ENCODE measurements at regions not wholly inside any gene's neighbourhood (a gene's known extent, or its start where the extent isn't known, plus 50 kb on each side); places are given as distances from the start of the nearest gene placed in this dataset.

DNA sequence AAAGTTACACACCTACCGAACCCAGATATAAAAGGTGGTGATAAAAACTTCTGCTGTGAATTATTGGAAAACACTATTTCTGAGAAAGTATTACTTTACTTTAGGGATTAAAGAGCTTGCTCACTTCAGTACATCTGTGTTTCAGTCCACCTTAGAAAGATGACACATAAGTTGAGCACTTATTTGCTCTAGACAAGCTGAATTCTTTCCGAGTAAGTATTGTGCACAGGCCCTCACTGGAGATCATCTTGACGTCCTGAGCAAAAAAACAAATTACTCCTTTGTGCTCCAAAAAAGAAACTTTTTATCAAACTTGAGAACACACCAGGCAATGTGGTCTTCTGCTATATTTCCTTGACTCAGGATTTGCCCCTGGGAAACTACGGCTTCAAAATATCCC is 231.0 kb upstream of the GRAMD2B start:
- no peaks in the 10 kb centered on the region for H3K9me3 ChIP-seq (ENCODE audit: control insufficient read depth in 3 of 3, low read length in 3 of 3)
- no peaks in the 10 kb centered on the region for H3K4me1 ChIP-seq (ENCODE audit: control insufficient read depth in 3 of 3, insufficient read depth in 3 of 3, low read length in 3 of 3)
- H3K4me3 ChIP-seq (ENCODE audit: low read length in 3 of 3), result no peak overlapping the region
- H3K36me3 ChIP-seq (ENCODE audit: control insufficient read depth in 3 of 3, insufficient read depth in 3 of 3, low read length in 3 of 3), result no peaks in the 10 kb centered on the region
- H3K27ac ChIP-seq (ENCODE audit: low read depth, low read length), result no peak overlapping the region
- H3K27me3 ChIP-seq (ENCODE audit: control insufficient read depth in 3 of 3, insufficient read depth in 3 of 3, low read length in 3 of 3), result no peaks in the 10 kb centered on the region
- H3K9ac ChIP-seq (ENCODE audit: low read depth in 1 of 3, low read length in 3 of 3), result no peak overlapping the region

- Histone ChIP-seq H3K4me1 (ENCODE audit: control insufficient read depth in 3 of 3, insufficient read depth in 3 of 3, low read length in 3 of 3) (no peaks in the 10 kb centered on the region), H3K27ac (ENCODE audit: low read depth, low read length) (no peak overlapping the region), H3K36me3 (ENCODE audit: control insufficient read depth in 3 of 3, insufficient read depth in 3 of 3, low read length in 3 of 3) (no peaks in the 10 kb centered on the region), H3K9ac (ENCODE audit: low read depth in 1 of 3, low read length in 3 of 3) (no peak overlapping the region), H3K9me3 (ENCODE audit: control insufficient read depth in 3 of 3, low read length in 3 of 3) (no peaks in the 10 kb centered on the region), H3K4me3 (ENCODE audit: low read length in 3 of 3) (no peak overlapping the region), H3K27me3 (ENCODE audit: control insufficient read depth in 3 of 3, insufficient read depth in 3 of 3, low read length in 3 of 3) (no peaks in the 10 kb centered on the region)
Measured at GRCh38 chr5:126195410-126196100, 227.7 kb upstream of the GRAMD2B start.

- Histone ChIP-seq H3K4me1 (ENCODE audit: control insufficient read depth in 3 of 3, insufficient read depth in 3 of 3, low read length in 3 of 3) (no peaks in the 10 kb centered on the region), H3K9me3 (ENCODE audit: control insufficient read depth in 3 of 3, low read length in 3 of 3) (no peaks in the 10 kb centered on the region), H3K27ac (ENCODE audit: low read depth, low read length) (no peak overlapping the region), H3K36me3 (ENCODE audit: control insufficient read depth in 3 of 3, insufficient read depth in 3 of 3, low read length in 3 of 3) (no peaks in the 10 kb centered on the region), H3K27me3 (ENCODE audit: control insufficient read depth in 3 of 3, insufficient read depth in 3 of 3, low read length in 3 of 3) (no peaks in the 10 kb centered on the region), H3K9ac (ENCODE audit: low read depth in 1 of 3, low read length in 3 of 3) (no peak overlapping the region), H3K4me3 (ENCODE audit: low read length in 3 of 3) (no peak overlapping the region)
Measured at GRCh38 chr5:126198531-126198930, 224.7 kb upstream of the GRAMD2B start.

DNA sequence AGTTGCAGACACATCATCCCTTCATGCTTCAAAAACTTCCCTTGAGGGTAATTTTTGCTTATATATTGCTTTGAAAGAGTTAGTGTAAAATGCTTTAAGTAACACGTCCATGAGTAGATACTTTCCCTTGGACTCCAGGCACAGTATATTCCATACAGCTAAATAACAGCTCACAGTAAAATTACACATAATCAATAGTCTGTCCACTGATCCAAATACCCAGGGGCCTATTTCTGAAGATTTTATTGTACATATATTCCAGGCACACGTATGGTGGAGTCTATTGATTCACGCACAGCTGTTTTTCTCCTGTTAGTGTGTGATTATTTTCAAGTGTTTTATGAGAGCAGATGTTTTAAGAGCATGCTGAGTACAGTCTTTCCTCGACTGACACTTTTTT is 223.7 kb upstream of the GRAMD2B start:
- Histone ChIP-seq H3K4me3 (ENCODE audit: low read length in 3 of 3) (no peak overlapping the region), H3K9me3 (ENCODE audit: control insufficient read depth in 3 of 3, low read length in 3 of 3) (no peaks in the 10 kb centered on the region), H3K9ac (ENCODE audit: low read depth in 1 of 3, low read length in 3 of 3) (no peak overlapping the region), H3K27me3 (ENCODE audit: control insufficient read depth in 3 of 3, insufficient read depth in 3 of 3, low read length in 3 of 3) (no peaks in the 10 kb centered on the region), H3K27ac (ENCODE audit: low read depth, low read length) (no peak overlapping the region), H3K4me1 (ENCODE audit: control insufficient read depth in 3 of 3, insufficient read depth in 3 of 3, low read length in 3 of 3) (no peaks in the 10 kb centered on the region), H3K36me3 (ENCODE audit: control insufficient read depth in 3 of 3, insufficient read depth in 3 of 3, low read length in 3 of 3) (no peaks in the 10 kb centered on the region)

DNA sequence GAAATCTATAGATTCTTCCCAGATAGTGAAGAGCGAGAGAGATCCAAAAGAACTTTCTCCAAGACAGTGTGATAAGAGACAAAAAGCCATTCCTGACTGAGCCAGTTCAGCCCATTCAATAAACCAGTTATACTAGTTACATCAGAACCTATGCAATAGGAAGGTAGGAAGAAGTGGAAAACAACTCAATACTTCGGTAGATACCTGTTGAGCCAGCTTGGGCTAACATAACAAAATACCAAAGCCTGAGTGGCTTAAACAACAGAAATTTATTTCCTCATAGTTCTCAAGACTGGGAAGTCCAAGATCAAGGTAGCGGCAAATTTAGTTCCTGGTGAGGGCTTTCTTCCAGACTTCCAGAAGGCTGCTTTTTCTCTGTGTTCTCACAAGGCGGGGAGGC is 214.5 kb upstream of the GRAMD2B start:
- Histone ChIP-seq H3K36me3 (ENCODE audit: control insufficient read depth in 3 of 3, insufficient read depth in 3 of 3, low read length in 3 of 3) (no peaks in the 10 kb centered on the region), H3K27ac (ENCODE audit: low read depth, low read length) (no peak overlapping the region), H3K27me3 (ENCODE audit: control insufficient read depth in 3 of 3, insufficient read depth in 3 of 3, low read length in 3 of 3) (no peaks in the 10 kb centered on the region), H3K4me1 (ENCODE audit: control insufficient read depth in 3 of 3, insufficient read depth in 3 of 3, low read length in 3 of 3) (no peaks in the 10 kb centered on the region), H3K9me3 (ENCODE audit: control insufficient read depth in 3 of 3, low read length in 3 of 3) (no peaks in the 10 kb centered on the region), H3K4me3 (ENCODE audit: low read length in 3 of 3) (no peak overlapping the region), H3K9ac (ENCODE audit: low read depth in 1 of 3, low read length in 3 of 3) (no peak overlapping the region)

DNA sequence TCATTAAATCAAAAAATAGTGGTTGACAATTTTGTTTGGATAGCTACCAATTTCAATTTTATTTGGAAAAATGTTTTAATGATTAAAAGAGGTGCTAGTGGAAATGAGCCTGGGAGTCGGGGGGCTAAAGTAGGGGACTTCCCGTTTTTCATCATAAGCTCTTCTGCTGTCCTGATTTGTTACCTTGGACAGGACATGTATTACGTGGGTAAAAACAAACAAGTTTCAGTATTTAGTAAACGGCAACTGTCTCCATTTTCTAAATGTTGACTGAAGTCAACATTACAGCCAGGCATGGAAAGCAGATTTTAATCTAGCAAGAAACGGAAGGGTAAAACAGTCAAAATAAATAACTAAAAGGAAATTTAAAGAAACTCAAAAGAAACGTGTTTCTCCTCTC is 212.3 kb upstream of the GRAMD2B start:
- no peak overlapping the region for H3K27ac ChIP-seq (ENCODE audit: low read depth, low read length)
- H3K9ac ChIP-seq (ENCODE audit: low read depth in 1 of 3, low read length in 3 of 3), result no peak overlapping the region
- H3K4me3 ChIP-seq (ENCODE audit: low read length in 3 of 3), result no peak overlapping the region
- H3K36me3 ChIP-seq (ENCODE audit: control insufficient read depth in 3 of 3, insufficient read depth in 3 of 3, low read length in 3 of 3), result no peaks in the 10 kb centered on the region
- no peaks in the 10 kb centered on the region for H3K4me1 ChIP-seq (ENCODE audit: control insufficient read depth in 3 of 3, insufficient read depth in 3 of 3, low read length in 3 of 3)
- no peaks in the 10 kb centered on the region for H3K9me3 ChIP-seq (ENCODE audit: control insufficient read depth in 3 of 3, low read length in 3 of 3)
- no peaks in the 10 kb centered on the region for H3K27me3 ChIP-seq (ENCODE audit: control insufficient read depth in 3 of 3, insufficient read depth in 3 of 3, low read length in 3 of 3)

DNA sequence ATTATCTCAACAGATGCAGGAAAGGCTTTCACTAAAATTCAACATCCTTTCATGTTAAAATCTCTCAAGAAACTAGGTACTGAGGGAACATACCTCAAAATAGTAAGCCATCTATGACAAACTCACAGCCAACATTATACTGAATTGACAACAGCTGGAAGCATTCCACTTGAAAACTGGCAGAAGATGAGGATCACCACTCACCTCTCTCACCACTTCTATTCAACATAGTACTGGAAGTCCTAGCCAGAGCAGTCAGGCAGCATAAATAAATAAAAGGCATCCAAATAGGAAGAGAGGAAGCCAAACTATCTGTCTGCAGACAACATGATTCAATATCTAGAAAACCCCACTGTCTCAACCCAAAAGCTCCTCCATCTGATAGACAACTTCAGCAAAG is 203.6 kb upstream of the GRAMD2B start:
- Histone ChIP-seq H3K9me3 (ENCODE audit: control insufficient read depth in 3 of 3, low read length in 3 of 3) (no peaks in the 10 kb centered on the region), H3K4me1 (ENCODE audit: control insufficient read depth in 3 of 3, insufficient read depth in 3 of 3, low read length in 3 of 3) (no peaks in the 10 kb centered on the region)

GRCh38 chr5:126220725-126221124 is 202.5 kb upstream of the GRAMD2B start:
- Histone ChIP-seq H3K4me3 (ENCODE audit: low read length in 3 of 3) (no peak overlapping the region), H3K36me3 (ENCODE audit: control insufficient read depth in 3 of 3, insufficient read depth in 3 of 3, low read length in 3 of 3) (no peaks in the 10 kb centered on the region), H3K27ac (ENCODE audit: low read depth, low read length) (no peak overlapping the region), H3K27me3 (ENCODE audit: control insufficient read depth in 3 of 3, insufficient read depth in 3 of 3, low read length in 3 of 3) (no peaks in the 10 kb centered on the region), H3K4me1 (ENCODE audit: control insufficient read depth in 3 of 3, insufficient read depth in 3 of 3, low read length in 3 of 3) (no peaks in the 10 kb centered on the region), H3K9ac (ENCODE audit: low read depth in 1 of 3, low read length in 3 of 3) (no peak overlapping the region), H3K9me3 (ENCODE audit: control insufficient read depth in 3 of 3, low read length in 3 of 3) (no peaks in the 10 kb centered on the region)

More for the DNA sequence above, 203.6 kb upstream of the GRAMD2B start:
- H3K9ac ChIP-seq (ENCODE audit: low read depth in 1 of 3, low read length in 3 of 3), result no peak overlapping the region
- H3K36me3 ChIP-seq (ENCODE audit: control insufficient read depth in 3 of 3, insufficient read depth in 3 of 3, low read length in 3 of 3), result no peaks in the 10 kb centered on the region
- H3K27ac ChIP-seq (ENCODE audit: low read depth, low read length), result no peak overlapping the region
- H3K4me3 ChIP-seq (ENCODE audit: low read length in 3 of 3), result no peak overlapping the region
- H3K27me3 ChIP-seq (ENCODE audit: control insufficient read depth in 3 of 3, insufficient read depth in 3 of 3, low read length in 3 of 3), result no peaks in the 10 kb centered on the region

GRCh38 chr5:126228934-126229333 is 194.3 kb upstream of the GRAMD2B start:
- no peak overlapping the region for H3K9ac ChIP-seq (ENCODE audit: low read depth in 1 of 3, low read length in 3 of 3)
- H3K9me3 ChIP-seq (ENCODE audit: control insufficient read depth in 3 of 3, low read length in 3 of 3), result peaks cover 0 to 3% (median 0%) of the 10 kb centered on the region in 3 donors
- H3K4me1 ChIP-seq (ENCODE audit: control insufficient read depth in 3 of 3, insufficient read depth in 3 of 3, low read length in 3 of 3), result no peaks in the 10 kb centered on the region
- no peak overlapping the region for H3K27ac ChIP-seq (ENCODE audit: low read depth, low read length)
- H3K36me3 ChIP-seq (ENCODE audit: control insufficient read depth in 3 of 3, insufficient read depth in 3 of 3, low read length in 3 of 3), result no peaks in the 10 kb centered on the region
- no peaks in the 10 kb centered on the region for H3K27me3 ChIP-seq (ENCODE audit: control insufficient read depth in 3 of 3, insufficient read depth in 3 of 3, low read length in 3 of 3)
- H3K4me3 ChIP-seq (ENCODE audit: low read length in 3 of 3), result no peak overlapping the region

GRCh38 chr5:126233256-126233655 is 190.0 kb upstream of the GRAMD2B start:
- no peak overlapping the region for H3K27ac ChIP-seq (ENCODE audit: low read depth, low read length)
- no peaks in the 10 kb centered on the region for H3K36me3 ChIP-seq (ENCODE audit: control insufficient read depth in 3 of 3, insufficient read depth in 3 of 3, low read length in 3 of 3)
- no peaks in the 10 kb centered on the region for H3K27me3 ChIP-seq (ENCODE audit: control insufficient read depth in 3 of 3, insufficient read depth in 3 of 3, low read length in 3 of 3)
- no peaks in the 10 kb centered on the region for H3K4me1 ChIP-seq (ENCODE audit: control insufficient read depth in 3 of 3, insufficient read depth in 3 of 3, low read length in 3 of 3)
- no peak overlapping the region for H3K4me3 ChIP-seq (ENCODE audit: low read length in 3 of 3)
- H3K9ac ChIP-seq (ENCODE audit: low read depth in 1 of 3, low read length in 3 of 3), result no peak overlapping the region
- H3K9me3 ChIP-seq (ENCODE audit: control insufficient read depth in 3 of 3, low read length in 3 of 3), result peaks cover 0 to 3% (median 0%) of the 10 kb centered on the region in 3 donors
